GM18858 (cell line): ENCODE measurements at regions not wholly inside any gene's neighbourhood (a gene's known extent, or its start where the extent isn't known, plus 50 kb on each side); places are given as distances from the start of the nearest gene placed in this dataset.
"Not testable (repeated sequence)": the region's sequence is repeated elsewhere in the genome, so short reads cannot be mapped to it uniquely, and the experiment has no call there.

Source experiments
- ATAC-seq: cut with Tn5 transposase; IDR thresholded peaks from one replicate; pipeline ENCODE4 v1.9.1; 2021; ENCODE audit not compliant: unreplicated experiment

- ATAC-seq: no peak
Observed at GRCh38 chr7:4519819-4520520, 162.1 kb upstream of the FOXK1 start.

GRCh38 chr7:4523219-4523618 is 158.9 kb upstream of the FOXK1 start:
- no peak for ATAC-seq

- no peak for ATAC-seq
Observed at GRCh38 chr7:4523873-4524272, 158.2 kb upstream of the FOXK1 start.

GRCh38 chr7:4525884-4526283 is 156.2 kb upstream of the FOXK1 start:
- no peak for ATAC-seq

GRCh38 chr7:4527988-4528636 is 154.0 kb upstream of the FOXK1 start:
- no peak for ATAC-seq

- ATAC-seq: no peak
Observed at GRCh38 chr7:4531236-4531635, 150.9 kb upstream of the FOXK1 start.

GRCh38 chr7:4533339-4533738 is 148.8 kb upstream of the FOXK1 start:
- not testable (repeated sequence) for ATAC-seq

GRCh38 chr7:4549681-4550080 is 132.4 kb upstream of the FOXK1 start:
- no peak for ATAC-seq

GRCh38 chr7:4550117-4550516 is 132.0 kb upstream of the FOXK1 start:
- no peak for ATAC-seq

GRCh38 chr7:4552985-4553384 is 129.1 kb upstream of the FOXK1 start:
- ATAC-seq: no peak

GRCh38 chr7:4556868-4557793 is 125.0 kb upstream of the FOXK1 start:
- no peak for ATAC-seq

GRCh38 chr7:4561795-4562194 is 120.3 kb upstream of the FOXK1 start:
- no peak for ATAC-seq

- ATAC-seq: no peak
Observed at GRCh38 chr7:4566714-4567113, 115.4 kb upstream of the FOXK1 start.

GRCh38 chr7:4574851-4575250 is 107.2 kb upstream of the FOXK1 start:
- no peak for ATAC-seq

- ATAC-seq: no peak
Observed at GRCh38 chr7:4575254-4575653, 106.8 kb upstream of the FOXK1 start.

- no peak for ATAC-seq
Observed at GRCh38 chr7:4602905-4603842, 78.9 kb upstream of the FOXK1 start.

GRCh38 chr7:4603843-4604231 is 78.3 kb upstream of the FOXK1 start:
- no peak for ATAC-seq

- no peak for ATAC-seq
Observed at GRCh38 chr7:4604456-4604940, 77.6 kb upstream of the FOXK1 start.

- no peak for ATAC-seq
Observed at GRCh38 chr7:4606797-4607196, 75.3 kb upstream of the FOXK1 start.

GRCh38 chr7:4607311-4607729 is 74.8 kb upstream of the FOXK1 start:
- no peak for ATAC-seq
